ENCODE measurements at regions not wholly inside any gene's neighbourhood (a gene's known extent, or its start where the extent isn't known, plus 50 kb on each side); places are given as distances from the start of the nearest gene placed in this dataset.
"Not testable (repeated sequence)": the region's sequence is repeated elsewhere in the genome, so short reads cannot be mapped to it uniquely, and the experiment has no call there.

DNA sequence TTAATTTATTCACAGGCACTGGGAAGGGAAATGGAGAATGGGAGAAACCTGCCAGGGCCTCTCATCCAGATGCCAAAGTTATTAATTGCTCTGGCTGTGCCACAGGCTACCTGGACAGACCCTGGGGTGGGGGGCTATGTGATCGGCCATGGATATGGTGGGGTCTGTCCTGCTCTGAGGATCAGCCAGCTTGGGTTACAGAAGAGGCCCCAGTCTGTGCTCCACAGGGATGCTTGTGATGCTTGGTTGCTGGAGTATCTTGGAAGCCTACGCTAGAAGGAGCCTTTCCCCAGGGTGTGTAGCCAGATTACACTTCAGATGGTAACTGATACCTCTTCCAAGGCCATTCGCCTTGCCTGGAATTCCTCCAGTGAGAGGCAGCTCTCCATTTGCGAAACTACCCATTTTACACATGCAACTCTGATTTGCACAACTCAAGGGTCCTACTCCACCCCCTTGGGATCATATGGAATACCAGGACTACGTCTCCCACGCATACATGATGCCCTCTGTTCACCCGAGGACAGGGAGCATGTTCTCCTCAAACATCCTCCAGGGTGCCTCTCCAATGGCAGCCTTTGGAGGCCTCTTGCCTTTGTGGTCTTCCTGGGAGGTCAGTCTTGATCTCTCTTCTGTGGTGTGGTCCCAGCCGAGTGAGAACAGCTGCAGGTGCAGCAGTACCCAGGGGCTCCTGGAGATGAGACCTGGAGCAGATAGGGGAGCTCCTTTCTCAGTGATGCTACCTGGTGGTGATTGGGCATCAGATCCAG lies 186.6 kb upstream of the TSHZ3 start:
- H3K4me3 Mint-ChIP-seq = no peak overlapping the region
- intact Hi-C loops (cut with micrococcal nuclease) = no loop called here
- H3K4me1 Mint-ChIP-seq (ENCODE audit: low read depth) = no peaks in the 10 kb centered on the region
- H3K36me3 Mint-ChIP-seq (ENCODE audit: low read depth) = no peaks in the 10 kb centered on the region
- ChIA-PET CTCF (no interaction called here), POLR2A (no interaction called here)
- DNase-seq (no peak), ATAC-seq (no peak)
- H3K27me3 Mint-ChIP-seq = peaks cover 4% of the 10 kb centered on the region
- no peak overlapping the region for H3K27ac Mint-ChIP-seq
- peaks cover 6% of the 10 kb centered on the region for H3K9me3 Mint-ChIP-seq
- TF ChIP-seq, protein P1, sequence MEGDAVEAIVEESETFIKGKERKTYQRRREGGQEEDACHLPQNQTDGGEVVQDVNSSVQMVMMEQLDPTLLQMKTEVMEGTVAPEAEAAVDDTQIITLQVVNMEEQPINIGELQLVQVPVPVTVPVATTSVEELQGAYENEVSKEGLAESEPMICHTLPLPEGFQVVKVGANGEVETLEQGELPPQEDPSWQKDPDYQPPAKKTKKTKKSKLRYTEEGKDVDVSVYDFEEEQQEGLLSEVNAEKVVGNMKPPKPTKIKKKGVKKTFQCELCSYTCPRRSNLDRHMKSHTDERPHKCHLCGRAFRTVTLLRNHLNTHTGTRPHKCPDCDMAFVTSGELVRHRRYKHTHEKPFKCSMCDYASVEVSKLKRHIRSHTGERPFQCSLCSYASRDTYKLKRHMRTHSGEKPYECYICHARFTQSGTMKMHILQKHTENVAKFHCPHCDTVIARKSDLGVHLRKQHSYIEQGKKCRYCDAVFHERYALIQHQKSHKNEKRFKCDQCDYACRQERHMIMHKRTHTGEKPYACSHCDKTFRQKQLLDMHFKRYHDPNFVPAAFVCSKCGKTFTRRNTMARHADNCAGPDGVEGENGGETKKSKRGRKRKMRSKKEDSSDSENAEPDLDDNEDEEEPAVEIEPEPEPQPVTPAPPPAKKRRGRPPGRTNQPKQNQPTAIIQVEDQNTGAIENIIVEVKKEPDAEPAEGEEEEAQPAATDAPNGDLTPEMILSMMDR (IDR thresholded peaks at IDR 0.05) = no peak

DNA sequence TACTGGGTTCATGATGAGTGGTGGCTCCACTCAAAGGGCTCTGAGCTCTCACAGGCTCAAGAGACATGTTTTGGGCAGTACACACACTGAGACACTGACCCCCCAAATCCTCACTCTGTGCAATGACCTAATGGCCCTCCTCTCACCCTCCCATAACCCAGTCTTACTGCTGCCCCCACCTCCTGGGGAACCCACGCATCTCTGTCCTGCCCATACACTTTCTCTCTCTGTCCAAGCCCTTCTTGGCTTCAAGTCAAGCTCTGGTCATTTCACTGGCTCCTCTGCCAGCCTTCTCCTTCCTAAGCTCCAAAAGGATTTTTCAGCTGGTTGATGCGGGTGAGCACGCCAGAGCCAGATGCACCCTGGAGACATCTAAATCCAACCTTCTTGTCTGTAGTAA lies 187.9 kb upstream of the TSHZ3 start:
- H3K36me3 Mint-ChIP-seq (ENCODE audit: low read depth) = no peaks in the 10 kb centered on the region
- intact Hi-C loops (cut with micrococcal nuclease) = no loop called here
- no peaks in the 10 kb centered on the region for H3K4me1 Mint-ChIP-seq (ENCODE audit: low read depth)
- TF ChIP-seq, protein P1 (IDR thresholded peaks at IDR 0.05) = no peak
- H3K27me3 Mint-ChIP-seq = peaks cover 5% of the 10 kb centered on the region
- ATAC-seq (no peak), DNase-seq (no peak)
- ChIA-PET POLR2A (no interaction called here), CTCF (no interaction called here)
- no peak overlapping the region for H3K4me3 Mint-ChIP-seq
- no peak overlapping the region for H3K27ac Mint-ChIP-seq
- peaks cover 6% of the 10 kb centered on the region for H3K9me3 Mint-ChIP-seq

DNA sequence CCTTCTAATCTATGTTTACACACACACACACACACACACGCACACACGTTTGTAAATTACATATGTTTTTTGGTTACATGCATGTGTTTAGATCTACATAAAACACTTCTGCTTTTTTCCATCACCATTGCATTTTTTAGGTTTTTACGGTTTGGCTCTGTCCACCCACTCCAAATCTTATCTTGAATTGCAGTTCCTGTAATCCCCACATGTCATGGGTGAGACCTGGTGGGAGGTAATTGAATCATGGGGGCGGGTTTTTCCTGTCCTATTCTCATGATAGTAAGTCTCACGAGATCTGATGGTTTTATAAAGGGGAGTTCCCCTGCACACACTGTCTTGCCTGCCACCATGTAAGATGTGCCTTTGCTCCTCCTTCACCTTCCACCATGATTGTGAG lies 188.7 kb upstream of the TSHZ3 start:
- CTCF ChIA-PET; H3K4me3 Mint-ChIP-seq; H3K27me3 Mint-ChIP-seq; H3K4me1 Mint-ChIP-seq (ENCODE audit: low read depth); H3K27ac Mint-ChIP-seq; H3K9me3 Mint-ChIP-seq; intact Hi-C loops (cut with micrococcal nuclease); ATAC-seq; POLR2A ChIA-PET; H3K36me3 Mint-ChIP-seq (ENCODE audit: low read depth); DNase-seq: not testable (repeated sequence)

DNA sequence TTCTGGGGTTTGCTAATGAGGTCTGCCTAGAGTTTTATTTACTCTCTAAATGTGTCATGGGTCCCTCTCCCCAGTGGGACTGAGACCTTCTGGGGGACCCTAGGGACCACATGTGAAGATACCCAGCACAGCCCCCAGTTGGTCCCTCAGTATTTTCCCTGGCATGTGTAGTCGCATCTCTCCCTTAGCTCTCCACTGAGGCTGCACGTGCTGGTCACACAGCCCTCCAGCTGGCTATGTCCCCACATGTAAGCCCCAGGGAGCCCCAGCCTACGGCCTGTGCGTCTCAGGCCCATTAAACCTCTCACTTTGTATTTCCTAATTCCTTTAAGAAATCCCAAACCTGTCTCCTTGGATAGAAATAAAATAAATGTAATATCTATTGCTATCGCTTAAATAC lies 189.6 kb upstream of the TSHZ3 start:
- Mint-ChIP-seq H3K36me3 (ENCODE audit: low read depth) (no peaks in the 10 kb centered on the region), H3K27ac (no peak overlapping the region), H3K4me1 (ENCODE audit: low read depth) (no peaks in the 10 kb centered on the region), H3K4me3 (no peak overlapping the region), H3K27me3 (peaks cover 5% of the 10 kb centered on the region), H3K9me3 (peaks cover 6% of the 10 kb centered on the region)
- POLR2A ChIA-PET = no interaction called here
- ATAC-seq = no peak
- TF ChIP-seq, protein P1 (IDR thresholded peaks at IDR 0.05) = no peak
- CTCF ChIA-PET = no interaction called here
- intact Hi-C loops (cut with micrococcal nuclease) = no loop called here
- no peak for DNase-seq

DNA sequence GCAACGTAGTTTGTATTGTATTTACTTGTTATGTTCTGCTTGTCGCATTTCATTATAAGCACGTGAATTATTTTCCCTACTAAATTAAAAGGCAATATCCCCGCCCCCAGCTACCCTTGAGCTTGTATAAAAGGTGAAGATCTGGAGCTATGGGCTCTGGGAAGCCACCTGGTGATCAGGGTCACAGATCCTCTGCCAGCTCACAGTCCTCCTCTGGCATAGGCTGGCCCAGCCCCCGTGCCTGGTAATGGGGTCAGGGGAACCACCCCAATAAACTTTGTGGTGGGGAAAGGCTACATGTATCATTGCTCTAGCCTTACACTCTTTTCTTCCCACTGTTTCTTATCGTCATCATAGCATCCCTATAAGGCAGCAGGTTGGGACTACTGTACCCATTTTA lies 190.2 kb upstream of the TSHZ3 start:
- no peaks in the 10 kb centered on the region for H3K4me1 Mint-ChIP-seq (ENCODE audit: low read depth)
- intact Hi-C loops (cut with micrococcal nuclease) = no loop called here
- H3K9me3 Mint-ChIP-seq = peaks cover 6% of the 10 kb centered on the region
- ATAC-seq (no peak), DNase-seq (no peak)
- TF ChIP-seq, protein P1 (IDR thresholded peaks at IDR 0.05) = no peak
- no peak overlapping the region for H3K4me3 Mint-ChIP-seq
- ChIA-PET CTCF (no interaction called here), POLR2A (interaction anchor here (1.0 kb wide), 1 partner anchor 9 kb away, joined by 3 read pairs; no protein-coding TSS in a partner anchor)
- H3K36me3 Mint-ChIP-seq (ENCODE audit: low read depth) = no peaks in the 10 kb centered on the region
- H3K27me3 Mint-ChIP-seq = peaks cover 5% of the 10 kb centered on the region
- no peak overlapping the region for H3K27ac Mint-ChIP-seq
